Body of pancreas (tissue), 4 donors: ENCODE measurements at regions not wholly inside any gene's neighbourhood (a gene's known extent, or its start where the extent isn't known, plus 50 kb on each side); places are given as distances from the start of the nearest gene placed in this dataset.

ENCODE experiments used
- POLR2A ChIP-seq, 3 donors: fragments of 450-650 bp; IDR thresholded peaks; one replicate each; pipeline ENCODE4 v1.6.1; 2016; ENCODE audit warnings: antibody characterized with exemption in 3 of 3, mild to moderate bottlenecking in 2 of 3
- TF ChIP-seq, protein P1 (sequence below), 7 experiments: fragments of 450-650 bp in 4 of 7; fragments of 200-600 bp in 3 of 7; sonication (generic) in 3 of 7; IDR thresholded peaks; one replicate each; pipeline ENCODE4 v1.5.1; 2016 to 2019; ENCODE audit warnings: antibody characterized with exemption in 7 of 7

- TF ChIP-seq, protein P1, sequence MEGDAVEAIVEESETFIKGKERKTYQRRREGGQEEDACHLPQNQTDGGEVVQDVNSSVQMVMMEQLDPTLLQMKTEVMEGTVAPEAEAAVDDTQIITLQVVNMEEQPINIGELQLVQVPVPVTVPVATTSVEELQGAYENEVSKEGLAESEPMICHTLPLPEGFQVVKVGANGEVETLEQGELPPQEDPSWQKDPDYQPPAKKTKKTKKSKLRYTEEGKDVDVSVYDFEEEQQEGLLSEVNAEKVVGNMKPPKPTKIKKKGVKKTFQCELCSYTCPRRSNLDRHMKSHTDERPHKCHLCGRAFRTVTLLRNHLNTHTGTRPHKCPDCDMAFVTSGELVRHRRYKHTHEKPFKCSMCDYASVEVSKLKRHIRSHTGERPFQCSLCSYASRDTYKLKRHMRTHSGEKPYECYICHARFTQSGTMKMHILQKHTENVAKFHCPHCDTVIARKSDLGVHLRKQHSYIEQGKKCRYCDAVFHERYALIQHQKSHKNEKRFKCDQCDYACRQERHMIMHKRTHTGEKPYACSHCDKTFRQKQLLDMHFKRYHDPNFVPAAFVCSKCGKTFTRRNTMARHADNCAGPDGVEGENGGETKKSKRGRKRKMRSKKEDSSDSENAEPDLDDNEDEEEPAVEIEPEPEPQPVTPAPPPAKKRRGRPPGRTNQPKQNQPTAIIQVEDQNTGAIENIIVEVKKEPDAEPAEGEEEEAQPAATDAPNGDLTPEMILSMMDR (IDR thresholded peaks at IDR 0.05): no peak
- no peak for TF ChIP-seq POLR2A (IDR thresholded peaks at IDR 0.05)
Observed at GRCh38 chr12:72957454-72957853, 685.3 kb downstream of the TRHDE start.
